Stomach (tissue), 8 donors: ENCODE measurements at regions not wholly inside any gene's neighbourhood (a gene's known extent, or its start where the extent isn't known, plus 50 kb on each side); places are given as distances from the start of the nearest gene placed in this dataset.
A peak's percentile ranks its signal among the peaks of the same experiment; 100 is the strongest.

Experiments used
- DNase-seq, 2 donors: peaks; one replicate each; pipeline versions ENCODE4 v3.0.0 to v3.0.0-alpha.2; 2013 to 2019
- H3K27ac ChIP-seq, 5 donors: fragments of 200-600 bp in 4 of 5; sonication (generic) in 4 of 5; one replicate each; pipeline ENCODE4 v1.5.1; 2013 to 2019; ENCODE audit warnings: mild to moderate bottlenecking in 1 of 5, moderate library complexity in 1 of 5
- H3K27me3 ChIP-seq, 3 donors: fragments of 200-600 bp; sonication (generic); one replicate each; pipeline ENCODE4 v1.5.1; 2017 to 2019; ENCODE audit warnings: mixed run types in 1 of 3
- H3K36me3 ChIP-seq, 4 donors: fragments of 200-600 bp; sonication (generic); 1 replicate in 3 of 4; 2 replicates in 1 of 4; pipeline ENCODE4 v1.5.1; 2016 to 2019
- H3K4me1 ChIP-seq, 4 donors: fragments of 200-600 bp; sonication (generic); one replicate each; pipeline ENCODE4 v1.5.1; 2016 to 2019
- H3K4me3 ChIP-seq, 4 donors: fragments of 200-600 bp; sonication (generic) in 3 of 4; one replicate each; pipeline ENCODE4 v1.5.1; 2016 to 2019; ENCODE audit warnings: mild to moderate bottlenecking in 1 of 4
- H3K9me3 ChIP-seq, 4 donors: fragments of 200-600 bp; sonication (generic); one replicate each; pipeline ENCODE4 v1.5.1; 2016 to 2019
- EP300 ChIP-seq: sonication (generic); formaldehyde crosslinking; IDR thresholded peaks from one replicate; pipeline ENCODE4 v1.6.1; 2017; ENCODE audit warnings: antibody characterized with exemption
- POLR2A ChIP-seq, 4 donors: fragments of 450-650 bp; IDR thresholded peaks; one replicate each; pipeline ENCODE4 v1.6.1; 2016; ENCODE audit warnings: antibody characterized with exemption in 4 of 4, control low read depth in 2 of 4, mild to moderate bottlenecking in 1 of 4, moderate library complexity in 1 of 4
- POLR2AphosphoS5 ChIP-seq, 3 donors: sonication (generic); formaldehyde crosslinking; IDR thresholded peaks; one replicate each; pipeline ENCODE4 v1.6.1; 2016; ENCODE audit warnings: antibody characterized with exemption in 3 of 3
- WGBS, 5 donors: extraction: QIAGEN DNeasy Blood & Tissue Kit in 3 of 5; methylation state at CpG; one replicate each; pipeline versions ENCODE4 v1.1.5 to v1.1.7; 2013 to 2018; 5-methylcytosine and 5-hydroxymethylcytosine counted together
- intact Hi-C: fragments of 100-400 bp; cut with DNase I; formaldehyde crosslinking; loops from one replicate; pipeline ENCODE4 v1.15.1; 2023; ENCODE audit warnings: low total_unique reads
- TF ChIP-seq, protein P1 (sequence below), 7 experiments: fragments of 450-650 bp in 4 of 7; fragments of 200-600 bp in 3 of 7; sonication (generic) in 3 of 7; IDR thresholded peaks; one replicate each; pipeline ENCODE4 v1.5.1; 2016 to 2019; ENCODE audit warnings: antibody characterized with exemption in 7 of 7, control low read depth in 2 of 7, mild to moderate bottlenecking in 1 of 7
- donor health status: healthy with polysubstance abuse.
- donor health status: Bipolar disorder and iron deficiency.
- donor health status: healthy.

- intact Hi-C loops: loop anchor here (10.0 kb wide), 2 partner anchors 125 to 365 kb away; partner anchors contain the start of gene GADD45G
- 74 to 83% (median 78%) methylated on average over 5 of the region's 5 CpGs for WGBS, 5 donors
- Histone ChIP-seq H3K4me3 (no peak overlapping the region), H3K27me3 (no peaks in the 10 kb centered on the region), H3K27ac (no peak overlapping the region), H3K36me3 (no peaks in the 10 kb centered on the region), H3K4me1 (peaks cover 20 to 30% (median 23%) of the 10 kb centered on the region in 4 donors), H3K9me3 (no peaks in the 10 kb centered on the region)
- TF ChIP-seq POLR2A (IDR thresholded peaks at IDR 0.05) (no peak), POLR2AphosphoS5 (IDR thresholded peaks at IDR 0.05) (no peak), EP300 (no peak)
- TF ChIP-seq, protein P1, sequence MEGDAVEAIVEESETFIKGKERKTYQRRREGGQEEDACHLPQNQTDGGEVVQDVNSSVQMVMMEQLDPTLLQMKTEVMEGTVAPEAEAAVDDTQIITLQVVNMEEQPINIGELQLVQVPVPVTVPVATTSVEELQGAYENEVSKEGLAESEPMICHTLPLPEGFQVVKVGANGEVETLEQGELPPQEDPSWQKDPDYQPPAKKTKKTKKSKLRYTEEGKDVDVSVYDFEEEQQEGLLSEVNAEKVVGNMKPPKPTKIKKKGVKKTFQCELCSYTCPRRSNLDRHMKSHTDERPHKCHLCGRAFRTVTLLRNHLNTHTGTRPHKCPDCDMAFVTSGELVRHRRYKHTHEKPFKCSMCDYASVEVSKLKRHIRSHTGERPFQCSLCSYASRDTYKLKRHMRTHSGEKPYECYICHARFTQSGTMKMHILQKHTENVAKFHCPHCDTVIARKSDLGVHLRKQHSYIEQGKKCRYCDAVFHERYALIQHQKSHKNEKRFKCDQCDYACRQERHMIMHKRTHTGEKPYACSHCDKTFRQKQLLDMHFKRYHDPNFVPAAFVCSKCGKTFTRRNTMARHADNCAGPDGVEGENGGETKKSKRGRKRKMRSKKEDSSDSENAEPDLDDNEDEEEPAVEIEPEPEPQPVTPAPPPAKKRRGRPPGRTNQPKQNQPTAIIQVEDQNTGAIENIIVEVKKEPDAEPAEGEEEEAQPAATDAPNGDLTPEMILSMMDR (IDR thresholded peaks at IDR 0.05): no peak
- no peak for DNase-seq
Observed at GRCh38 chr9:89729954-89730530, 125.2 kb downstream of the GADD45G start.

DNA sequence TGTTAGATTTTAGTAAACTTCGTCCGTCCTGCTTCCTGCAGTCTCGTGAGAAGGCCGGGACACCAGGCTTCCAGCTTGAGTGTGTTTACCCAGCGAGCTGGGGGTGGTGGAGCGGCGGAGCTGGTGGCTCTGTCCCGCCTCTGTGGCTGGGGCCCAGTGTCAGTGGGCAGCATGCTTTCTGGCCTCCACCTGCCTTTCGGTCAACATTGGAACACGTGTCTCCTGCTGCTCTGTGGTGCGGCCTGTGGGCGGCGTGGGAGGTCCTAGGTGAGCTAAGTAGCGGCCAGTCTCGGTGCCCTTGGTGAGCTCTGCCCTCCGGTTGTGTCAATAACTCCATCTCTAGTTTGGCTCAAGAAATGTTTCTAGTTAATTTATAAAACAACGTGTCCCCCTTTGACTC lies 125.9 kb downstream of the GADD45G start:
- Histone ChIP-seq H3K27ac (peak overlapping the region in 2 of 5 donors; percentile 7 to 42), H3K36me3 (no peaks in the 10 kb centered on the region), H3K4me3 (no peak overlapping the region), H3K27me3 (no peaks in the 10 kb centered on the region), H3K9me3 (no peaks in the 10 kb centered on the region), H3K4me1 (peaks cover 20 to 30% (median 23%) of the 10 kb centered on the region in 4 donors)
- intact Hi-C loops: loop anchor here (10.0 kb wide), 2 partner anchors 126 to 364 kb away; partner anchors contain the start of gene GADD45G
- 27 to 66% (median 63%) methylated on average over 16 to 17 of the region's 17 CpGs for WGBS, 5 donors
- DNase-seq: peak; percentile 83 to 87
- TF ChIP-seq, protein P1 (IDR thresholded peaks at IDR 0.05): peak in 2 of 7 experiments; percentile 24 to 66
- TF ChIP-seq POLR2A (IDR thresholded peaks at IDR 0.05): no peak
- no peak for TF ChIP-seq EP300
- peak in 2 of 3 donors; percentile 38 to 54 for TF ChIP-seq POLR2AphosphoS5 (IDR thresholded peaks at IDR 0.05)

- intact Hi-C loops: loop anchor here (10.0 kb wide), 2 partner anchors 127 to 363 kb away; partner anchors contain the start of gene GADD45G
- Histone ChIP-seq H3K4me1 (peaks cover 20 to 30% (median 23%) of the 10 kb centered on the region in 4 donors), H3K27ac (peak overlapping the region in 3 of 5 donors; percentile 12 to 68 (median 31)), H3K27me3 (no peaks in the 10 kb centered on the region), H3K4me3 (no peak overlapping the region), H3K36me3 (no peaks in the 10 kb centered on the region), H3K9me3 (no peaks in the 10 kb centered on the region)
- 71 to 85% (median 78%) methylated on average over 9 of the region's 9 CpGs for WGBS, 5 donors
- TF ChIP-seq, protein P1 (IDR thresholded peaks at IDR 0.05): no peak
- DNase-seq: no peak
Observed at GRCh38 chr9:89731262-89732182, 126.7 kb downstream of the GADD45G start.

- intact Hi-C loops: loop anchor here (10.0 kb wide), 2 partner anchors 128 to 362 kb away; partner anchors contain the start of gene GADD45G
- WGBS, 5 donors: 39 to 64% (median 50%) methylated on average over 5 of the region's 5 CpGs
Observed at GRCh38 chr9:89732295-89732938, 127.6 kb downstream of the GADD45G start.

More at GRCh38 chr9:89732295-89732938, 127.6 kb downstream of the GADD45G start:
- Histone ChIP-seq H3K27me3 (no peaks in the 10 kb centered on the region), H3K36me3 (no peaks in the 10 kb centered on the region), H3K27ac (peak overlapping the region in 2 of 5 donors; percentile 40 to 68), H3K4me1 (peaks cover 20 to 30% (median 23%) of the 10 kb centered on the region in 4 donors), H3K4me3 (no peak overlapping the region), H3K9me3 (no peaks in the 10 kb centered on the region)
- no peak for DNase-seq
- TF ChIP-seq EP300 (no peak), POLR2AphosphoS5 (IDR thresholded peaks at IDR 0.05) (no peak), POLR2A (IDR thresholded peaks at IDR 0.05) (no peak)
- TF ChIP-seq, protein P1 (IDR thresholded peaks at IDR 0.05): no peak
